ENCODE measurements at regions not wholly inside any gene's neighbourhood (a gene's known extent, or its start where the extent isn't known, plus 50 kb on each side); places are given as distances from the start of the nearest gene placed in this dataset.

GRCh38 chr7:156475666-156476065 lies 164.9 kb upstream of the RNF32 start:
- Histone ChIP-seq H4K8ac (ENCODE audit: low read depth, low read length) (no peak overlapping the region), H2BK15ac (ENCODE audit: low read length) (no peak overlapping the region), H2BK5ac (ENCODE audit: low read length) (no peak overlapping the region), H3K27ac (replicated peaks; ENCODE audit: low read length) (no peak overlapping the region), H2AK5ac (ENCODE audit: low read depth, low read length) (no peak overlapping the region), H3K18ac (ENCODE audit: low read length) (no peak overlapping the region), H3K79me1 (ENCODE audit: low read depth, low read length) (no peaks in the 10 kb centered on the region), H3K4me2 (ENCODE audit: insufficient read depth, low read length, poor library complexity, severe bottlenecking) (no peak overlapping the region), H3K9ac (ENCODE audit: low read depth, low read length, poor library complexity) (no peak overlapping the region), H3K36me3 (replicated peaks in 1 of 2; ENCODE audit: control insufficient read depth in 2 of 2, insufficient read depth in 2 of 2, low read length in 2 of 2) (no peaks in the 10 kb centered on the region), H4K91ac (ENCODE audit: low read depth, low read length, poor library complexity) (no peak overlapping the region), H3K27me3 (ENCODE audit: control insufficient read depth in 3 of 3, insufficient read depth in 3 of 3, low read depth in 1 of 3, low read length in 3 of 3) (no peaks in the 10 kb centered on the region), H3K4me3 (ENCODE audit: low read length in 2 of 2) (no peak overlapping the region), H2BK12ac (ENCODE audit: low read length) (no peak overlapping the region), H3K23ac (ENCODE audit: low read depth, low read length, poor library complexity) (no peak overlapping the region), H2BK120ac (ENCODE audit: low read depth, low read length) (no peak overlapping the region), H2AFZ (ENCODE audit: low read length) (no peak overlapping the region), H3K9me3 (replicated peaks in 1 of 2; ENCODE audit: control insufficient read depth in 2 of 2, insufficient read depth in 1 of 2, low read depth in 1 of 2, low read length in 2 of 2) (peaks cover 0 to 5% of the 10 kb centered on the region in 2 donors), H3K4ac (ENCODE audit: low read length) (no peak overlapping the region), H3K14ac (ENCODE audit: low read length) (no peak overlapping the region), H3K4me1 (ENCODE audit: control insufficient read depth in 2 of 2, insufficient read depth in 1 of 2, low read depth in 1 of 2, low read length in 2 of 2) (peaks cover 0 to 12% of the 10 kb centered on the region in 2 donors)
- peak; percentile 35 for DNase-seq (ENCODE audit: low spot score)
- WGBS, 2 donors (ENCODE audit: extremely low coverage in 2 of 2, insufficient read length in 2 of 2, insufficient replicate concordance in 1 of 2) = no CpG with 5 or more reads among the region's 5 CpGs

- Histone ChIP-seq H3K4me1 (ENCODE audit: control insufficient read depth in 2 of 2, insufficient read depth in 1 of 2, low read depth in 1 of 2, low read length in 2 of 2) (peaks cover 0 to 12% of the 10 kb centered on the region in 2 donors), H3K36me3 (replicated peaks in 1 of 2; ENCODE audit: control insufficient read depth in 2 of 2, insufficient read depth in 2 of 2, low read length in 2 of 2) (no peaks in the 10 kb centered on the region), H2AFZ (ENCODE audit: low read length) (no peak overlapping the region), H2BK120ac (ENCODE audit: low read depth, low read length) (no peak overlapping the region), H3K14ac (ENCODE audit: low read length) (no peak overlapping the region), H3K27ac (replicated peaks; ENCODE audit: low read length) (no peak overlapping the region), H3K27me3 (ENCODE audit: control insufficient read depth in 3 of 3, insufficient read depth in 3 of 3, low read depth in 1 of 3, low read length in 3 of 3) (no peaks in the 10 kb centered on the region), H2BK5ac (ENCODE audit: low read length) (no peak overlapping the region), H4K8ac (ENCODE audit: low read depth, low read length) (no peak overlapping the region), H3K4me3 (ENCODE audit: low read length in 2 of 2) (peak overlapping the region in 1 of 2 donors; percentile 15), H3K4ac (ENCODE audit: low read length) (no peak overlapping the region), H4K91ac (ENCODE audit: low read depth, low read length, poor library complexity) (no peak overlapping the region), H3K9ac (ENCODE audit: low read depth, low read length, poor library complexity) (no peak overlapping the region), H2BK15ac (ENCODE audit: low read length) (no peak overlapping the region), H3K23ac (ENCODE audit: low read depth, low read length, poor library complexity) (no peak overlapping the region), H2AK5ac (ENCODE audit: low read depth, low read length) (no peak overlapping the region), H2BK12ac (ENCODE audit: low read length) (no peak overlapping the region), H3K9me3 (replicated peaks in 1 of 2; ENCODE audit: control insufficient read depth in 2 of 2, insufficient read depth in 1 of 2, low read depth in 1 of 2, low read length in 2 of 2) (peaks cover 0 to 5% of the 10 kb centered on the region in 2 donors), H3K18ac (ENCODE audit: low read length) (no peak overlapping the region), H3K4me2 (ENCODE audit: insufficient read depth, low read length, poor library complexity, severe bottlenecking) (no peak overlapping the region), H3K79me1 (ENCODE audit: low read depth, low read length) (no peaks in the 10 kb centered on the region)
- WGBS, 2 donors (ENCODE audit: extremely low coverage in 2 of 2, insufficient read length in 2 of 2, insufficient replicate concordance in 1 of 2) = no CpG with 5 or more reads among the region's 6 CpGs
- DNase-seq (ENCODE audit: low spot score) = no peak
Observed at GRCh38 chr7:156475179-156475578, 165.4 kb upstream of the RNF32 start.

GRCh38 chr7:156474241-156474743 lies 166.3 kb upstream of the RNF32 start:
- no peak for DNase-seq (ENCODE audit: low spot score)
- Histone ChIP-seq H3K14ac (ENCODE audit: low read length) (no peak overlapping the region), H2AK5ac (ENCODE audit: low read depth, low read length) (no peak overlapping the region), H2BK15ac (ENCODE audit: low read length) (no peak overlapping the region), H3K4me3 (ENCODE audit: low read length in 2 of 2) (no peak overlapping the region), H3K9ac (ENCODE audit: low read depth, low read length, poor library complexity) (no peak overlapping the region), H3K36me3 (replicated peaks in 1 of 2; ENCODE audit: control insufficient read depth in 2 of 2, insufficient read depth in 2 of 2, low read length in 2 of 2) (no peaks in the 10 kb centered on the region), H3K4me2 (ENCODE audit: insufficient read depth, low read length, poor library complexity, severe bottlenecking) (no peak overlapping the region), H3K79me1 (ENCODE audit: low read depth, low read length) (no peaks in the 10 kb centered on the region), H4K91ac (ENCODE audit: low read depth, low read length, poor library complexity) (no peak overlapping the region), H3K27me3 (ENCODE audit: control insufficient read depth in 3 of 3, insufficient read depth in 3 of 3, low read depth in 1 of 3, low read length in 3 of 3) (no peaks in the 10 kb centered on the region), H2BK12ac (ENCODE audit: low read length) (no peak overlapping the region), H3K9me3 (replicated peaks in 1 of 2; ENCODE audit: control insufficient read depth in 2 of 2, insufficient read depth in 1 of 2, low read depth in 1 of 2, low read length in 2 of 2) (peaks cover 0 to 5% of the 10 kb centered on the region in 2 donors), H2BK120ac (ENCODE audit: low read depth, low read length) (no peak overlapping the region), H3K27ac (replicated peaks; ENCODE audit: low read length) (no peak overlapping the region), H3K23ac (ENCODE audit: low read depth, low read length, poor library complexity) (no peak overlapping the region), H2AFZ (ENCODE audit: low read length) (no peak overlapping the region), H3K18ac (ENCODE audit: low read length) (no peak overlapping the region), H2BK5ac (ENCODE audit: low read length) (no peak overlapping the region), H4K8ac (ENCODE audit: low read depth, low read length) (no peak overlapping the region), H3K4me1 (ENCODE audit: control insufficient read depth in 2 of 2, insufficient read depth in 1 of 2, low read depth in 1 of 2, low read length in 2 of 2) (peaks cover 0 to 12% of the 10 kb centered on the region in 2 donors), H3K4ac (ENCODE audit: low read length) (no peak overlapping the region)
- WGBS, 2 donors (ENCODE audit: extremely low coverage in 2 of 2, insufficient read length in 2 of 2, insufficient replicate concordance in 1 of 2) = no CpG with 5 or more reads among the region's 7 CpGs

- Histone ChIP-seq H3K27me3 (ENCODE audit: control insufficient read depth in 3 of 3, insufficient read depth in 3 of 3, low read depth in 1 of 3, low read length in 3 of 3) (no peaks in the 10 kb centered on the region), H2BK120ac (ENCODE audit: low read depth, low read length) (no peak overlapping the region), H3K4me2 (ENCODE audit: insufficient read depth, low read length, poor library complexity, severe bottlenecking) (no peak overlapping the region), H2BK5ac (ENCODE audit: low read length) (no peak overlapping the region), H3K4me1 (ENCODE audit: control insufficient read depth in 2 of 2, insufficient read depth in 1 of 2, low read depth in 1 of 2, low read length in 2 of 2) (peaks cover 0 to 12% of the 10 kb centered on the region in 2 donors), H3K14ac (ENCODE audit: low read length) (no peak overlapping the region), H3K18ac (ENCODE audit: low read length) (no peak overlapping the region), H3K36me3 (replicated peaks in 1 of 2; ENCODE audit: control insufficient read depth in 2 of 2, insufficient read depth in 2 of 2, low read length in 2 of 2) (no peaks in the 10 kb centered on the region), H4K8ac (ENCODE audit: low read depth, low read length) (no peak overlapping the region), H3K4me3 (ENCODE audit: low read length in 2 of 2) (no peak overlapping the region), H2BK12ac (ENCODE audit: low read length) (no peak overlapping the region), H3K4ac (ENCODE audit: low read length) (no peak overlapping the region), H3K79me1 (ENCODE audit: low read depth, low read length) (no peaks in the 10 kb centered on the region), H2AK5ac (ENCODE audit: low read depth, low read length) (no peak overlapping the region), H3K9ac (ENCODE audit: low read depth, low read length, poor library complexity) (no peak overlapping the region), H3K23ac (ENCODE audit: low read depth, low read length, poor library complexity) (no peak overlapping the region), H4K91ac (ENCODE audit: low read depth, low read length, poor library complexity) (no peak overlapping the region), H3K9me3 (replicated peaks in 1 of 2; ENCODE audit: control insufficient read depth in 2 of 2, insufficient read depth in 1 of 2, low read depth in 1 of 2, low read length in 2 of 2) (peaks cover 0 to 5% of the 10 kb centered on the region in 2 donors), H3K27ac (replicated peaks; ENCODE audit: low read length) (no peak overlapping the region), H2AFZ (ENCODE audit: low read length) (no peak overlapping the region), H2BK15ac (ENCODE audit: low read length) (no peak overlapping the region)
- peak; percentile 12 for DNase-seq (ENCODE audit: low spot score)
- WGBS, 2 donors (ENCODE audit: extremely low coverage in 2 of 2, insufficient read length in 2 of 2, insufficient replicate concordance in 1 of 2) = no CpG with 5 or more reads among the region's 9 CpGs
Observed at GRCh38 chr7:156473476-156474240, 166.9 kb upstream of the RNF32 start.
